Chondrocyte (in vitro differentiated cells): ENCODE measurements at regions not wholly inside any gene's neighbourhood (a gene's known extent, or its start where the extent isn't known, plus 50 kb on each side); places are given as distances from the start of the nearest gene placed in this dataset.
"Not testable (repeated sequence)": the region's sequence is repeated elsewhere in the genome, so short reads cannot be mapped to it uniquely, and the experiment has no call there.

Source experiments
- DNase-seq: peaks from one replicate; pipeline ENCODE4 v3.0.0; 2021; ENCODE audit warnings: mixed read lengths, low spot score
- H3K27ac Mint-ChIP-seq: one replicate; pipeline ENCODE4 v1.8.0; 2021; ENCODE audit warnings: mild to moderate bottlenecking, moderate library complexity, mixed read lengths; ENCODE audit not compliant: unreplicated experiment
- H3K27me3 Mint-ChIP-seq: 2 replicates; pipeline ENCODE4 v1.8.0; 2021; ENCODE audit warnings: low read depth, mixed read lengths
- H3K36me3 Mint-ChIP-seq: 2 replicates; pipeline ENCODE4 v1.8.0; 2021; ENCODE audit warnings: low read depth, mixed read lengths
- H3K4me1 Mint-ChIP-seq: 2 replicates; pipeline ENCODE4 v1.8.0; 2021; ENCODE audit warnings: low read depth, mild to moderate bottlenecking, mixed read lengths
- H3K4me3 Mint-ChIP-seq: one replicate; pipeline ENCODE4 v1.8.0; 2021; ENCODE audit warnings: mild to moderate bottlenecking, moderate library complexity, mixed read lengths; ENCODE audit not compliant: unreplicated experiment
- H3K9me3 Mint-ChIP-seq: 2 replicates; pipeline ENCODE4 v1.8.0; 2021; ENCODE audit warnings: low read depth, mixed read lengths
- TF ChIP-seq, protein P1 (sequence below): fragments of 200-600 bp; sonication (generic); IDR thresholded peaks from 2 replicates; pipeline ENCODE4 v1.5.0; 2021; ENCODE audit warnings: antibody characterized with exemption, mild to moderate bottlenecking, moderate library complexity

DNA sequence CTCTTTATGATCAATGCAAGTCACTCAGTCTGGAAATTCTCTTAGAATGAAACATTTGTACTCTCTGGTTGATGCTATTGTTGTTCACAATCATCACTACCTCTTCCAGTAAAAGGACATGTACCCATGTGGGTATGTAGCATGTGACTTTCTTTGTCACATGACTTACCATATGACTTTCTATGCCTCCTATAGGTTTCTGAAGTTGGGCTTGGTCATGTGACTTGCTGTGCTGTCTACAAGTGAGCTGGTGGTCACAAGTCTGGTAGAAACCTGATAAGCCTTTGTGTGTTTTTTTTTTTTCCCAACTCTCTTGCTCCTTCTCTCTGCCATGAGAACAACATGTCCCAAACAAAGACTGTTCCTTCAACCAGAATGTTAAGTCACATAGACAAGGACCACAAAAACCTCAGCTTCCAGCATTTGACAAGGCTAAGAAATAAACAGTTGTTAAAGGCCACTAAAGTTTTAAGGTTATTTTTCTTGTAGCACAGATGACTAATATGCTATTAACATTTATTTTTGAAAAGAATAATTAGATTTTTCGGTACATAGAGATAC is 379.2 kb upstream of the SLC35B3 start:
- DNase-seq: no peak
- Mint-ChIP-seq H3K4me3 (no peak overlapping the region), H3K9me3 (no peaks in the 10 kb centered on the region), H3K36me3 (peaks cover 1% of the 10 kb centered on the region), H3K27me3 (no peaks in the 10 kb centered on the region), H3K4me1 (peaks cover 3% of the 10 kb centered on the region), H3K27ac (no peak overlapping the region)
- TF ChIP-seq, protein P1, sequence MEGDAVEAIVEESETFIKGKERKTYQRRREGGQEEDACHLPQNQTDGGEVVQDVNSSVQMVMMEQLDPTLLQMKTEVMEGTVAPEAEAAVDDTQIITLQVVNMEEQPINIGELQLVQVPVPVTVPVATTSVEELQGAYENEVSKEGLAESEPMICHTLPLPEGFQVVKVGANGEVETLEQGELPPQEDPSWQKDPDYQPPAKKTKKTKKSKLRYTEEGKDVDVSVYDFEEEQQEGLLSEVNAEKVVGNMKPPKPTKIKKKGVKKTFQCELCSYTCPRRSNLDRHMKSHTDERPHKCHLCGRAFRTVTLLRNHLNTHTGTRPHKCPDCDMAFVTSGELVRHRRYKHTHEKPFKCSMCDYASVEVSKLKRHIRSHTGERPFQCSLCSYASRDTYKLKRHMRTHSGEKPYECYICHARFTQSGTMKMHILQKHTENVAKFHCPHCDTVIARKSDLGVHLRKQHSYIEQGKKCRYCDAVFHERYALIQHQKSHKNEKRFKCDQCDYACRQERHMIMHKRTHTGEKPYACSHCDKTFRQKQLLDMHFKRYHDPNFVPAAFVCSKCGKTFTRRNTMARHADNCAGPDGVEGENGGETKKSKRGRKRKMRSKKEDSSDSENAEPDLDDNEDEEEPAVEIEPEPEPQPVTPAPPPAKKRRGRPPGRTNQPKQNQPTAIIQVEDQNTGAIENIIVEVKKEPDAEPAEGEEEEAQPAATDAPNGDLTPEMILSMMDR: no peak

DNA sequence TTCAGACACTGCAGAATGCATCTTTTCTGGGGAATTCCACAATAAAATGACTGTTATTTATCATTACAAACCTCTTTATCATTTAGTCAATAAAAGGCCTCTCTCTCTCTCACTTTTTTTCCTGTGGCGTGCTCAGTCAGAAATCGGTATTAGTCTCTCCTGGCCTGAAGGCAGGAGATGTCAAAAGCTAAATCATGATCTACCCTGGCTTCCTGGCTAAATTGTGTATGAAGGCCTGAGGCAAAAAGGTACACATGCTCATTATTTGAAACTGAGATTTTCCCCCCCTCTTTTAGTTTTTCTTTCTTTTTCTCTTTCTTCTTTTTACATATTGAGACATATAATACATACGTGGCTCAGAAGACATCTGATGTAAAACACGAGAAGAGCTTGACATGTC is 375.0 kb upstream of the SLC35B3 start:
- DNase-seq: no peak
- peaks cover 3% of the 10 kb centered on the region for H3K4me1 Mint-ChIP-seq
- H3K27ac Mint-ChIP-seq: no peak overlapping the region
- H3K4me3 Mint-ChIP-seq: no peak overlapping the region
- TF ChIP-seq, protein P1: no peak
- no peaks in the 10 kb centered on the region for H3K27me3 Mint-ChIP-seq
- H3K9me3 Mint-ChIP-seq: no peaks in the 10 kb centered on the region
- H3K36me3 Mint-ChIP-seq: peaks cover 1% of the 10 kb centered on the region

DNA sequence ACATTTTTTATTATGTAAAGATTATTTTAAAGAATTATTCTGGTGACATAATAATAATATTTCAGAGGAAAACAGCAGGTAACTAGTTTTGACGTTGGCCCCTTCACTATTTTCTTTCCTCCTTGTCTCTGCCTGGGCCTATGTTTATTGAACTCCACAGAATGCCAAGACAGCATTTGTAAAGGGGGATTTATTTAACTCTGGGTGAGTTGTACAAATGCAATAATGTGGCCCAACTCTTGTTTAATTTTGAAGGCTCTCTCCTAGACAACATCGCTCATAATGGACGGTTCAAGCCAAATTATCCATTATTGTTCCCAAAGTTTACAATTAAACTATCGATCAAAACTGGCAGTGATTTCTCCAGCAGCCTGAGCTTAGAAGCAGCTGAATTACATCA is 374.3 kb upstream of the SLC35B3 start:
- Mint-ChIP-seq H3K4me1 (peaks cover 3% of the 10 kb centered on the region), H3K27ac (no peak overlapping the region), H3K27me3 (peaks cover 2% of the 10 kb centered on the region), H3K4me3 (no peak overlapping the region), H3K9me3 (no peaks in the 10 kb centered on the region), H3K36me3 (peaks cover 1% of the 10 kb centered on the region)
- no peak for DNase-seq
- TF ChIP-seq, protein P1: no peak

DNA sequence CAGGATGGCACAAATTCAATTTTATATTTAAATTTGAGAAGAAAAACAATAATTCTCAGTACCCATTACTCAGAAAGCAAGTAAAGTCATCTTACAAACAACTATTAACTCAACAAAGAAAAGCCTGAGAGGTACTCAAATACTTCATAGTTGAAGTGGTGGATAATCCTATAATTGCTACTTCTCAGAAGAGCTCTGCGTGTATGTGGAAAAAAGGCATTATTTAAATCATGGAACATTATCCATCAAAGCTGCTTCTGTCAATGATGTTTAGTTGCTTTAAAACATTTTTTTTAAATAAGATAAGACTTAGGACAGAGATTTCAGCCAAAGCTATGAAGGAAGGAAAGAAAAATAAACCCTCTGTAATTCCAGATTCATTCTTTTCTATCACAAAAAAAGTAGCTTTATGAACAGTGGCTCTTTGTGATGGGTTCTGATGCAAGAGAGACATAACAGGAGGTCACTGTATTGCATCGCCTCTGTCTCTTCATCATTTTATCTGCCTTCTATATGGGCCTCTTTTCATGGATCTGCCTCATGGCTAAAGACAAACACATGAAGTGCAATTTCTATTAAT is 367.9 kb upstream of the SLC35B3 start:
- H3K4me3 Mint-ChIP-seq: no peak overlapping the region
- H3K27ac Mint-ChIP-seq: no peak overlapping the region
- no peak for DNase-seq
- peaks cover 2% of the 10 kb centered on the region for H3K27me3 Mint-ChIP-seq
- H3K9me3 Mint-ChIP-seq: peaks cover 6% of the 10 kb centered on the region
- H3K4me1 Mint-ChIP-seq: no peaks in the 10 kb centered on the region
- peaks cover 2% of the 10 kb centered on the region for H3K36me3 Mint-ChIP-seq
- TF ChIP-seq, protein P1: no peak

DNA sequence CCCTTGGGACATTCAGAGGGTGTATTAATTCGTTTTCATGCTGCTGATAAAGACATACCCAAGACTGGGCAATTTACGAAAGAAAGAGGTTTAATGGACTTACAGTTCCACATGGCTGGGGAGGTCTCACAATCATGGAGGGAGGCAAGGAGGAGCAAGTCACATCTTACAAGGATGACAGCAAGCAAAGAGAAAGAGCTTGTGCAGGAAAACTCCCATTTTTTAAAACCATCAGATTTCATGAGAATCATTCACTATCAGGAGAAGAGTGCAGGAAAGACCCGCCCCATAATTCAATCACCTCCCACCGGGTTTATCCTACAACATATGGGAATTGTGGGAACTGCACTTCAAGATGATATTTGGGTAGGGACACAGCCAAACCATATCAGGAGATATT is 367.1 kb upstream of the SLC35B3 start:
- H3K4me3 Mint-ChIP-seq, H3K36me3 Mint-ChIP-seq, H3K9me3 Mint-ChIP-seq, DNase-seq, H3K4me1 Mint-ChIP-seq, H3K27me3 Mint-ChIP-seq, H3K27ac Mint-ChIP-seq: not testable (repeated sequence)

DNA sequence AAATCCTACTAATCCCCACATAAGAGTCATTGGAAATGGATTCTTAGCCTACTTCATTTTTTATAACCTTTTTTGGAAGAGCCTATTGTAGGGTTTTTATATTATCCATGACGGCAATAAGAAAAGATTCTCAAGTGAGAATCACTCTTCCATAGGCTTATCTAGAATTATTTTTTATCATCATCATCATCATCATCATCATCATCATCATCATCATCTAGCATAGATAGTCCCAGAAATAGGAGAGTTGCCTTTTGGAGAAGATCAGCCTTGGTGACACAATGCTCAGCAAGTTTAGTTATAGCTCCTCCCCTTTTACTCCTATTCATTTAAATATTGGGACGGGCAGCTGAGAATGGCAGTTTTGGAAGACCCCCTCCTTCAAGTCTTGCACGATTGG is 359.1 kb upstream of the SLC35B3 start:
- no peaks in the 10 kb centered on the region for H3K36me3 Mint-ChIP-seq
- H3K4me3 Mint-ChIP-seq: no peak overlapping the region
- no peak for DNase-seq
- no peaks in the 10 kb centered on the region for H3K9me3 Mint-ChIP-seq
- no peak overlapping the region for H3K27ac Mint-ChIP-seq
- H3K27me3 Mint-ChIP-seq: no peaks in the 10 kb centered on the region
- TF ChIP-seq, protein P1: no peak
- no peaks in the 10 kb centered on the region for H3K4me1 Mint-ChIP-seq
